NCI-H526 (cell line): ENCODE measurements at regions not wholly inside any gene's neighbourhood (a gene's known extent, or its start where the extent isn't known, plus 50 kb on each side); places are given as distances from the start of the nearest gene placed in this dataset.
"Not testable (repeated sequence)": the region's sequence is repeated elsewhere in the genome, so short reads cannot be mapped to it uniquely, and the experiment has no call there.

Experiments
- DNase-seq, 2 experiments: peaks; one replicate each; lab custom pipeline; 2025; lab: John Stamatoyannopoulos, UW

GRCh38 chr17:72448019-72448418 lies 327.2 kb downstream of the SOX9 start:
- DNase-seq: no peak

- no peak for DNase-seq
These were observed 331.7 kb downstream of the SOX9 start for GRCh38 chr17:72452286-72453173.

GRCh38 chr17:72454342-72454741 lies 333.5 kb downstream of the SOX9 start:
- no peak for DNase-seq

GRCh38 chr17:72455562-72455961 lies 334.7 kb downstream of the SOX9 start:
- DNase-seq: no peak

- no peak for DNase-seq
These were observed 335.3 kb downstream of the SOX9 start for GRCh38 chr17:72456075-72456474.

GRCh38 chr17:72457712-72458111 lies 336.9 kb downstream of the SOX9 start:
- no peak for DNase-seq

GRCh38 chr17:72458301-72458700 lies 337.5 kb downstream of the SOX9 start:
- DNase-seq: no peak

- DNase-seq: no peak
These were observed 339.9 kb downstream of the SOX9 start for GRCh38 chr17:72460711-72461110.

GRCh38 chr17:72461757-72462156 lies 340.9 kb downstream of the SOX9 start:
- no peak for DNase-seq

GRCh38 chr17:72462407-72462806 lies 341.6 kb downstream of the SOX9 start:
- no peak for DNase-seq

- DNase-seq: no peak
These were observed 342.0 kb downstream of the SOX9 start for GRCh38 chr17:72462814-72463213.

GRCh38 chr17:72463287-72464102 lies 342.7 kb downstream of the SOX9 start:
- DNase-seq: peak; percentile 69 to 75

GRCh38 chr17:72464221-72464620 lies 343.4 kb downstream of the SOX9 start:
- not testable (repeated sequence) for DNase-seq

- peak; percentile 56 to 86 for DNase-seq
These were observed 344.6 kb downstream of the SOX9 start for GRCh38 chr17:72465191-72466024.

- no peak for DNase-seq
These were observed 345.4 kb downstream of the SOX9 start for GRCh38 chr17:72466199-72466598.

- no peak for DNase-seq
These were observed 345.8 kb downstream of the SOX9 start for GRCh38 chr17:72466606-72467005.

- peak; percentile 68 to 70 for DNase-seq
These were observed 347.2 kb downstream of the SOX9 start for GRCh38 chr17:72467841-72468653.

GRCh38 chr17:72468841-72469240 lies 348.0 kb downstream of the SOX9 start:
- peak; percentile 36 to 40 for DNase-seq

GRCh38 chr17:72470121-72470705 lies 349.4 kb downstream of the SOX9 start:
- DNase-seq: no peak

GRCh38 chr17:72470734-72471133 lies 349.9 kb downstream of the SOX9 start:
- no peak for DNase-seq

- no peak for DNase-seq
These were observed 350.5 kb downstream of the SOX9 start for GRCh38 chr17:72471296-72471695.
